Endothelial cell (in vitro differentiated cells): ENCODE measurements at regions not wholly inside any gene's neighbourhood (a gene's known extent, or its start where the extent isn't known, plus 50 kb on each side); places are given as distances from the start of the nearest gene placed in this dataset.

ENCODE experiments used
- DNase-seq: peaks from one replicate; pipeline ENCODE4 v3.0.0; 2021; ENCODE audit warnings: low spot score
- H3K27ac Mint-ChIP-seq: one replicate; pipeline ENCODE4 v1.8.0; 2021; ENCODE audit warnings: mixed read lengths, inconsistent platforms; ENCODE audit not compliant: unreplicated experiment
- H3K27me3 Mint-ChIP-seq: one replicate; pipeline ENCODE4 v1.8.0; 2021; ENCODE audit warnings: mild to moderate bottlenecking, moderate library complexity, mixed read lengths, inconsistent platforms; ENCODE audit not compliant: unreplicated experiment
- H3K36me3 Mint-ChIP-seq: one replicate; pipeline ENCODE4 v1.8.0; 2021; ENCODE audit warnings: mild to moderate bottlenecking, low read depth, mixed read lengths, inconsistent platforms; ENCODE audit not compliant: unreplicated experiment
- H3K4me1 Mint-ChIP-seq: one replicate; pipeline ENCODE4 v1.8.0; 2021; ENCODE audit warnings: mild to moderate bottlenecking, mixed read lengths, inconsistent platforms; ENCODE audit not compliant: unreplicated experiment
- H3K4me3 Mint-ChIP-seq: one replicate; pipeline ENCODE4 v1.8.0; 2021; ENCODE audit warnings: mild to moderate bottlenecking, mixed read lengths, inconsistent platforms; ENCODE audit not compliant: unreplicated experiment
- H3K9me3 Mint-ChIP-seq: one replicate; pipeline ENCODE4 v1.8.0; 2021; ENCODE audit warnings: mixed read lengths, inconsistent platforms; ENCODE audit not compliant: unreplicated experiment
- TF ChIP-seq, protein P1 (sequence below): fragments of 200-600 bp; sonication (generic); IDR thresholded peaks from one replicate; pipeline ENCODE4 v1.5.0; 2021; ENCODE audit warnings: antibody characterized with exemption; ENCODE audit not compliant: unreplicated experiment

GRCh38 chr16:82433042-82433441 is 193.7 kb upstream of the CDH13 start:
- no peak for DNase-seq
- Mint-ChIP-seq H3K4me1 (no peaks in the 10 kb centered on the region), H3K9me3 (no peaks in the 10 kb centered on the region), H3K4me3 (no peak overlapping the region), H3K27ac (no peak overlapping the region), H3K27me3 (no peaks in the 10 kb centered on the region), H3K36me3 (no peaks in the 10 kb centered on the region)
- TF ChIP-seq, protein P1, sequence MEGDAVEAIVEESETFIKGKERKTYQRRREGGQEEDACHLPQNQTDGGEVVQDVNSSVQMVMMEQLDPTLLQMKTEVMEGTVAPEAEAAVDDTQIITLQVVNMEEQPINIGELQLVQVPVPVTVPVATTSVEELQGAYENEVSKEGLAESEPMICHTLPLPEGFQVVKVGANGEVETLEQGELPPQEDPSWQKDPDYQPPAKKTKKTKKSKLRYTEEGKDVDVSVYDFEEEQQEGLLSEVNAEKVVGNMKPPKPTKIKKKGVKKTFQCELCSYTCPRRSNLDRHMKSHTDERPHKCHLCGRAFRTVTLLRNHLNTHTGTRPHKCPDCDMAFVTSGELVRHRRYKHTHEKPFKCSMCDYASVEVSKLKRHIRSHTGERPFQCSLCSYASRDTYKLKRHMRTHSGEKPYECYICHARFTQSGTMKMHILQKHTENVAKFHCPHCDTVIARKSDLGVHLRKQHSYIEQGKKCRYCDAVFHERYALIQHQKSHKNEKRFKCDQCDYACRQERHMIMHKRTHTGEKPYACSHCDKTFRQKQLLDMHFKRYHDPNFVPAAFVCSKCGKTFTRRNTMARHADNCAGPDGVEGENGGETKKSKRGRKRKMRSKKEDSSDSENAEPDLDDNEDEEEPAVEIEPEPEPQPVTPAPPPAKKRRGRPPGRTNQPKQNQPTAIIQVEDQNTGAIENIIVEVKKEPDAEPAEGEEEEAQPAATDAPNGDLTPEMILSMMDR: no peak

- TF ChIP-seq, protein P1: no peak
- no peaks in the 10 kb centered on the region for H3K4me1 Mint-ChIP-seq
- H3K36me3 Mint-ChIP-seq: no peaks in the 10 kb centered on the region
- DNase-seq: no peak
- no peaks in the 10 kb centered on the region for H3K27me3 Mint-ChIP-seq
- no peak overlapping the region for H3K27ac Mint-ChIP-seq
- no peaks in the 10 kb centered on the region for H3K9me3 Mint-ChIP-seq
- H3K4me3 Mint-ChIP-seq: no peak overlapping the region
Observed at GRCh38 chr16:82432261-82432660, 194.5 kb upstream of the CDH13 start.

- H3K9me3 Mint-ChIP-seq: no peaks in the 10 kb centered on the region
- TF ChIP-seq, protein P1: no peak
- no peaks in the 10 kb centered on the region for H3K4me1 Mint-ChIP-seq
- no peaks in the 10 kb centered on the region for H3K27me3 Mint-ChIP-seq
- no peak overlapping the region for H3K4me3 Mint-ChIP-seq
- DNase-seq: no peak
- no peak overlapping the region for H3K27ac Mint-ChIP-seq
- no peaks in the 10 kb centered on the region for H3K36me3 Mint-ChIP-seq
Observed at GRCh38 chr16:82425661-82426060, 201.1 kb upstream of the CDH13 start.

DNA sequence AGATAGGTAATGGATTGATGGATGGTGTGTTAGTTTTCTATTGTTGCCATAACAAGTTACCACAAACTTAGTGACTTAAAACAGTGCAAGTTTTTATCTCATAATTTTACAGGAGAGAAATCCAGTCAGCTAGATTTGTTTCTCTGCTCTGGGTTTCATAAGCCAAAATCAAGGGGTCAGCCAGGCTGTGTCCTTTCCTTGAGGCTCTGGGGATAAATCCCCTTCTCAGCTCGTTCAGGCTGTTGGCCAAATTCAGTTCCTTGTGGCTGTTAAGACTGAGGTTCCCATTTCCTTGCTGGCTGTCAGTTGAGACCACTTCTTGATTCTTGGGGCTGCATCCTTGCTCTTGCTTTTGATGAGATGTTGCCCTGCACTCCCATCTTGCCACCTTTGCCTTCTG is 204.9 kb upstream of the CDH13 start:
- TF ChIP-seq, protein P1: no peak
- H3K4me3 Mint-ChIP-seq: no peak overlapping the region
- H3K27me3 Mint-ChIP-seq: no peaks in the 10 kb centered on the region
- no peak for DNase-seq
- no peak overlapping the region for H3K27ac Mint-ChIP-seq
- no peaks in the 10 kb centered on the region for H3K4me1 Mint-ChIP-seq
- H3K9me3 Mint-ChIP-seq: no peaks in the 10 kb centered on the region
- H3K36me3 Mint-ChIP-seq: no peaks in the 10 kb centered on the region

DNA sequence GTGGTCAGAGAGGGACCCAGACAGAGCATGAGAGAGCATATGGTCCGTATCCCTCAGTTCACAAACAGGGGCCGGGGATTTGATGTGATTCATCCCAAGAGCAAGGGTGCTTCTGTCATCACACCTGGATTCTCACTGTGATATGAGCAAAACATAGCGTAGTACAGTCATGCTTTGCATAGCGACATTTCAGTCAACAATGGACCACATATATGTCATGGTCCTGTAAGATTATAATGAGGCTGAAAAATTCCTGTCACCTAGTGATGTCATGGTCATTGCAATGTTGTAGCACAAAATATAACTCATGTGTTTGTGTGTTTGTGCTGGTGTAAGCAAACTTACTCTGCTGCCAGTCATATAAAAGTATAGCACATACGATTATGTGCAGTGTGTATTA is 207.4 kb upstream of the CDH13 start:
- no peak for DNase-seq
- Mint-ChIP-seq H3K4me3 (no peak overlapping the region), H3K4me1 (no peaks in the 10 kb centered on the region), H3K27ac (no peak overlapping the region), H3K36me3 (no peaks in the 10 kb centered on the region), H3K27me3 (no peaks in the 10 kb centered on the region), H3K9me3 (no peaks in the 10 kb centered on the region)
- TF ChIP-seq, protein P1: no peak
